HG02623 (cell line): ENCODE measurements at regions not wholly inside any gene's neighbourhood (a gene's known extent, or its start where the extent isn't known, plus 50 kb on each side); places are given as distances from the start of the nearest gene placed in this dataset.
"Not testable (repeated sequence)": the region's sequence is repeated elsewhere in the genome, so short reads cannot be mapped to it uniquely, and the experiment has no call there.

Experiments used
- ATAC-seq: cut with Tn5 transposase; IDR thresholded peaks from one replicate; pipeline ENCODE4 v1.9.1; 2021; ENCODE audit warnings: moderate library complexity; ENCODE audit not compliant: unreplicated experiment

- ATAC-seq: no peak
Measured at GRCh38 chr6:163867518-163868292, 453.2 kb downstream of the QKI start.

- ATAC-seq: no peak
Measured at GRCh38 chr6:163866192-163866591, 451.7 kb downstream of the QKI start.

DNA sequence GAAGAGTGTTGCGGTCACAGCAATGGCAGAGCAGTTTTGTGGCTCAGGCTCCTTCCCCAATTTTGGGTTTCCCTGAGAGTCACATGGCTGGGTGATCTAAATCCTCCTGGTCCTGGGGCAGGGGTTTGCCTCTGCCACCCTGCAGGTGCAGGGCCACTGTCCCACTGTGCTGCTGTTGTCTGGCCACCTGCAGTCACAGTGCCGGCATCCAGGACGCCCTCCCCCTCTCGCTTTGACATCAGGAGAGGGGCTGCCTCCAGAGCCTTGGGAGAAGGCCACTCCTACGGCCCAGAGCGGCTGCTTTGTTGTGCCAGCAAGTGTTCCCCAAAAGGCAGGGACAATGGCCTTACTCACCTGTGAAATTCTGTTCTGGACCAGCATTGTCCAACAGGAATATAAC is 449.0 kb downstream of the QKI start:
- ATAC-seq: no peak

DNA sequence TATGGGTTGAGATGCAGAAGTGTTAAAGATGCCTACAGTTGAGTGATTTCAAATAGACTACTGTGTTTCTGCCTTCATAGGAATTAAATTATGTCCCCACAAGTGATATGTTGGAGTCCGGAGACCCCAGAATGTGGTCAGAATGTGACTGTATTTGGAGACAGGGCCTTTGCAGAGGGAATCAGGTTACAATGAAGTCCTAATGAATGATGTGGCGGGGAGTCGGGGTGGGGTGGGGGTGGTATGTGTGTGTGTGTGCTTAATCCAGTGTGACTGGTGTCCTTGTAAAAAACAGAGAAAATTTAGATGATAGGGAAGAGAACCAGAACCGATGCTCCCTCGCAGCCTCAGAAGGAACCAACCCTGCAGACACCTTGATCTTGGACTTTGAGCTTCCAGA is 448.2 kb downstream of the QKI start:
- ATAC-seq: no peak

DNA sequence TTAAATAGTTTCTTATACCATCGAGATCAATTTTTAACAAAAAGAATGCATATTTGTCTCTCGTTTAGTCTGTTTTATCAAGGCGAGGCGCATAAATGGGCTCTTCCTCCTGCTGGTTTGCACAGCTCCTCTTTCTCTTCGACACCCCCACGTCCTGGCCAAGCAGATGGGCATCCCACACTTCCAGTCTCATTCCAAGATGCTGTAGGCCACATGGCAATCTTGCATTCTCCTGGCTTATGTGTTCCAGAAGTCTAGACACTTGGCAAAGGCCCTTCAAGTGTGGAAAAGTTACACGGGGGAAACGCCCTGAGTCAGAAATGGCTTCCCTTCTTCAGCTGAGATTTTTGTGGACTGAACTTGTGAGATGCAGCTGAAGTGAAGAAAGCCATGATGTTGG is 447.1 kb downstream of the QKI start:
- no peak for ATAC-seq

GRCh38 chr6:163860287-163861081 is 446.0 kb downstream of the QKI start:
- no peak for ATAC-seq

GRCh38 chr6:163858870-163859269 is 444.4 kb downstream of the QKI start:
- not testable (repeated sequence) for ATAC-seq

DNA sequence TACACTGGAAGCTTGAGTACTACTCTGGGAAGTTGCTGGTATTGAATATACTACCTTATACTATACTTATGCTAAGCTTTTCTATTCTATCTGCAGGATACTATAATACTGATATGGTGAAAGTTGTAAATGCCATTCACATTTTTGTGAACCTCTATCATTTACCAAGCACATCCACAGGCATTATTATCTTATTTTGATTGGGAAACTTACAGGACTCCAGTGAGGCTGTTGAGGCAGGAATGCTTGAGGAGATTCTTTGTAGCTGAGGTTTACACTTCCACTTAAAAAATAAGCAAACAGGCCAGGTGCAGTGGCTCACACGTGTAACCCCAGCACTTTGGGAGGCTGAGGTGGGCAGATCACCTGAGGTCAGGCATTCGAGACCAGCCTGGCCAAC is 442.9 kb downstream of the QKI start:
- ATAC-seq: no peak

GRCh38 chr6:163850874-163851273 is 436.4 kb downstream of the QKI start:
- ATAC-seq: no peak

DNA sequence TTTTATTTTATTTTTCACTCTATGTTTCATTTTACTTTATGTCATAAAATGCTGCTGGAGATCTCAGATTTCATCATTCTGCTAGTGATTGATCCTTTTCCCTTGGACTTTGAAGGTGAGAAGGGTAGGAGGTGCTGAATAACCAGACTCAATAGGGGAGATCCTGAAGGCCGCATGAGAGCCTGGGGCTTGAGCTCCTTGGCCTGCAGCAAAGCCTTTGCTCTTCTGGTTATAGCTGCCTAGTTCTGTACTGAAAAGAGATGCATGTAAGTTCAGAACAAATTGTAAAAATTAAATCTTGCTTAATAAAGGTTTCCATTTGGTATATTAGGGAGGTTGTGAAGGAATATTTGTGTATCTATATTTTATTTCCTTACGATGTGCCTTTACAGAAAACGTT is 430.2 kb downstream of the QKI start:
- ATAC-seq: no peak

DNA sequence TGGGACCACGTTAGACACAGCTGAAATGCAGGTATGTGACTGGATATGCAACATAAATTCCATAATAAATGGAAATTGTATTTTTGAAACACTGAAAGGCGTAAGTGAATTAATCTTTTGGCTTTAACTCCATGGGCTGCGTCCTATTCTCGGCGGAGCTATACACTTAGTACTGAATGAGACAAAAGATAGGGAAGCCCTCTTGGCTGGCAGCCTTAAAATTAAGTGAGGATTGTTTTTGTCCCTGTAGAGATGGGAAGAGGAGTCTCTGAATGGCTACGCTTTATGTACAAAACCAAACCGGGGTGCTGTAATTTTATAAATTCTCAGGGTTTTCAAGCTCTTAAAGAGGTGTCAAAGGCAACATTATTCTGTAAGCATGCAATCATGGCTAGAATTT is 429.8 kb downstream of the QKI start:
- no peak for ATAC-seq

DNA sequence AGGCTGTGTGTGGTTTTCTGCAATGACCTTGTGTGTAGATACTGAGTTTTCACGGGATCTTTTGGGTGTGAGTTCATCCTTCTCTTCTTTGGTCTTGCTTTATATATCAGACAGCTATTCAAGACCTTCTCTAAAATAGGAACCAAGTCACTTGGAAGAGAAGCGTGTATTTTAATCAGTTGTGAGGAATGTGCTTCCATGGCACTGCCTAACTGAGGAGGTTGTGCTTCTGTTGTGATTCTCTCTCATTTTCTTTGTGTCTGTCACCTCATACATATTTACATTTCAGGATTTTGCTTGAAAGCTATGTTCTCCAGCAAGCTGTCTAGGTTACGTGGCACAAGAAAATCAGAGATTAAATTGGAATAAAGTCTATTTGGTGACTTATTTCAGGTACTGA is 428.7 kb downstream of the QKI start:
- no peak for ATAC-seq

DNA sequence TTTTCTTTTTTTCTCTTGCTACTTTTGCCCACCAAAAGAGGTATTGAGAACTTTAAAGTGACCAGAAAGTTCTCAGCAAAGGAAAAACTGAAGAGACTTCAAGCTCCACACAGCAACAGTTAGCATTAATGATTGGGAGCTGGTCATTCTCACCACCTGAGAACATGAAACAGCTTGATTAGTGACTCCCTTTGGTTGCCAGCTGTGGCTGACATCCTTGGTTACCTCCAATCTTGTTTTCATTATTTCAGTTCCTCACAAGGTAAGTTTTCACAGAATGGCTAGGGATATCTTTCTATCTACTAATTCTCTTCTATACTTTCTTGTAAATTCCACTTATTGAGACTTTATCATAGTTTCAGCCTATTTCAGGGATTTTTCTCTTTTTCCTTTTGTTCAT is 427.9 kb downstream of the QKI start:
- no peak for ATAC-seq

- ATAC-seq: no peak
Measured at GRCh38 chr6:163841733-163842132, 427.2 kb downstream of the QKI start.

GRCh38 chr6:163841326-163841725 is 426.8 kb downstream of the QKI start:
- no peak for ATAC-seq

DNA sequence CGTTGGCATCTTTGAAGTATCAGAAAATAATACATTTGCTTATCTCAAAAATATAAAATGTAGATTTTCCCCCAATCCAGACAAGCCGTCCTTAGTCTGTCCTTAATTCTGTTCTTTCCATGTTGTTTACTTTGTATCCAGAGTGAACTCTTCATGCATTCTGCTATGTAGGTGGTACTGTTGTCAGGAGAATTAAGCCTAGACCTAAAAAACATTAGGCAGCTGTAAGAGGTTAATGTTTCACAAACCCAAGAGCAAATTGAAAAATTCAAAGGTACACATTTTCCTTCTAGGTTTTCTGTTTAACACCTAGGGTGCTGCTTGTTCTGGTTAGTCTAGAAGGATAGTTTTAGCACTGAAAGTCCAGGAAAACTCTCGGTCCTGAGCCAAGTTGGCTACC is 426.4 kb downstream of the QKI start:
- ATAC-seq: no peak

GRCh38 chr6:163839296-163839695 is 424.8 kb downstream of the QKI start:
- no peak for ATAC-seq

DNA sequence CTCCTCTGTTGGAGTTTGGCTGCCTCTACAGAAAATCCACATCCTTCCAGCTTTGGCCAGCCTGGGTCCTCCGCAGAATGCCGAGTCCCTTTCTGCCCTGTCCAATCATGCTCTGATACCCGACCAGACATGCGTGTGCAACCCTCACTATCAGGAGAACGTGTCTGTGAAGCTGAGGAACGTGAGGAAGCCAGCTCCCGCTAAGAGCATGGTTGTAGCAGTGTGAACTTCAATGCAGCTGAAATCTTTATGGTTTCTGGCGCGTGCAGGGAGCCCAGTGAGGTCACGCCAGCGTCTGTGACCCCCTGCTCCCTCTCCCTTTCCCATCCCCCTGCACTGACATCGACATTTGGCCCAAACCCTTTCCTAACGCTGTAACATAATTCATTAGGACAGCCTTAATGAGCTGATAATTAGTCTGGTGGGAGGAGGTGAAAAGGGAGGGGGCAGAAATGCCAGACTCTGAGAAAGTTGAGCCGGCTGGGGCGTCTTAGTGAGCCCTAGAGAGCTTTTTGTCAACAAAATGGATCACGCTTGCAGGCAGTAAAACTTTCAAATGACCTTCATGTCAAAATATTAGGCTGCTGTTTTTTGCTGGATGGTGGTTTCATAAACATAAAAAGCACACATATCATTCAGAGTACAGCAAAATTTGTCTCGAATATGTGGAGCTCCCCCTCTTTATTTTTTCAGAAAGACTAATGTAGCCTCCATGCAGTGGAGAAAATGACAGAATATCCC is 423.3 kb downstream of the QKI start:
- no peak for ATAC-seq

DNA sequence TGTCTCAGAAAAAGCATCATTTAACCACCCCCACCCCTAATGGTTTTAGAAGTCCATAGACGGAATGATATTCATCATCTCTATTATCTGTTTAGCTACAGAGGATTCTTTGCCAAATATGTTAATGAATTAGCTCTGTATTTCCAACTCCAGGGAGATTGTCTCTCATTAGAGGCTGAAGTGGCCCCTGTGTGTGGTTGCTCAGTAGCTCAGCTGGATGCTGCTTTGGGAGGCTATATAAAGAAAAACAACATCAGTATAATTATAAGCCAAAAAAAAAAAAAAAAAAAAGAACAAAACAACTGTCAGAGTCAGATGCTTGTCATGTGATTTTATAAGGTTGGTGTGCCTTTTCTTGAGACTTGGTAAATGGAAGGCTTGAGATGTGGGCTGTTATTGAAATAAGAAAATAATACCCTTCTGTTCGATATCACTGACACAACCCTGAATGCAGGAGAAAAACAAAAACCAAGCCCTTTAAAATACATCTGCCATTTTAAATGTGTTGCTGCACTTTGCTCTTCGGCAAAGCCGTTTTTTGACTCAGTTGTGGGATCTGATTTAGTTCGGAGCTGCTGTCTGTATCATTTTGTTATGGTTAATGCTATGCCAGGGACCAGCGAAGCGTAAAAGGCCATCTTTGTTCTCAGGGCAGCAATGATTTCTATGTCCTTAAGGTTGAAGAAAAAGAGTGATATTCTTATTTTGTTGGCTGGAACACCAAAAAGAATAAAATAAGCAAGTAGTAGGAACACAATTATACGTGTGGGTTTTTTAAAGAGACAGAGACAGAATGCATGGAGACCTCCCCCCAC is 422.6 kb downstream of the QKI start:
- ATAC-seq: no peak

DNA sequence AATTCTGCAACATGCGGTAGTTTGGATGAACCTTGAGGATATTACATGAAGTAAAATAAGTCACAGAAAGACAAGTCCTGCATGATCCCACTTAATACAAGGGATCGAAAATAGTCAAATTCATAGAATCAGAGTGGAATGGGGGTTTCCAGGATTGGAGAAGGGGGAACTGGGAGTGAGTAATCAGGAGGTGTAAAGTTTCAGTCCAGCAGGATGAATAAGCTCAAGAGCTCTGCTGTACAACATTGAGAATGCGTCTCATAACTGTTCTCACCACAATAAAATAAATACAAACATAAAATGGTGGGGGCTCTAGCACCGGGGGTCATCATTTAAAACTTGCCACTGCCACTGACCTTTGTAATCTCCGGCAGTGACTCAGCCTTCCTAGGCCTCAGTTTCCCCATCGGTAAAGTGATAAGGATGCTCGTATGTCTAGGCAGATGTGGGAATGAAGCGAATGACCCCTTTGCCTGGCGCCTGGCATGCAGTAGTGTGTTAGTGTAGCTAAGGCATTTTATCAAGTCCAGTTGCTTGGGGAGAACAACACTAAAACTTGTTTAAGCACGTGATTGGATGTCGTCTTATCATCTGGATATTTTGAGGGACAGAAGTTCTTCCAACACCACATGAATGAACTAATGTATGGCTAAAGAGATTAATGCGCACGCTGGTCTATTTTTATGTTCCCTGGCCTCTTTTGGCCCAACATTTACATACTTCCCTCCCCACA is 421.1 kb downstream of the QKI start:
- no peak for ATAC-seq
